Activated naive CD4-positive, alpha-beta T cell treated with anti-CD3 and anti-CD28 coated beads, Interleukin-2, amount 50 U/mL, for 72 hours (primary cell): ENCODE measurements at regions not wholly inside any gene's neighbourhood (a gene's known extent, or its start where the extent isn't known, plus 50 kb on each side); places are given as distances from the start of the nearest gene placed in this dataset.

Source experiments
- ATAC-seq, 2 donors: fragments of 150-1000 bp; cut with Tn5 transposase; 2 replicates each; pipeline ENCODE4 v1.10.0; 2021; ENCODE audit warnings: mild to moderate bottlenecking in 2 of 2, moderate library complexity in 2 of 2
- DNase-seq, 2 donors: peaks; one replicate each; pipeline ENCODE4 v3.0.0; 2021 to 2022; ENCODE audit warnings: low spot score in 2 of 2
- H3K27ac Mint-ChIP-seq, 2 donors: one replicate each; pipeline ENCODE4 v1.8.0; 2022; ENCODE audit warnings: mild to moderate bottlenecking in 2 of 2, mixed read lengths in 2 of 2
- H3K36me3 Mint-ChIP-seq, 2 donors: one replicate each; pipeline ENCODE4 v1.8.0; 2022; ENCODE audit warnings: mixed read lengths in 2 of 2
- H3K9me3 Mint-ChIP-seq, 2 donors: one replicate each; pipeline ENCODE4 v1.8.0; 2022; ENCODE audit warnings: mixed read lengths in 2 of 2

DNA sequence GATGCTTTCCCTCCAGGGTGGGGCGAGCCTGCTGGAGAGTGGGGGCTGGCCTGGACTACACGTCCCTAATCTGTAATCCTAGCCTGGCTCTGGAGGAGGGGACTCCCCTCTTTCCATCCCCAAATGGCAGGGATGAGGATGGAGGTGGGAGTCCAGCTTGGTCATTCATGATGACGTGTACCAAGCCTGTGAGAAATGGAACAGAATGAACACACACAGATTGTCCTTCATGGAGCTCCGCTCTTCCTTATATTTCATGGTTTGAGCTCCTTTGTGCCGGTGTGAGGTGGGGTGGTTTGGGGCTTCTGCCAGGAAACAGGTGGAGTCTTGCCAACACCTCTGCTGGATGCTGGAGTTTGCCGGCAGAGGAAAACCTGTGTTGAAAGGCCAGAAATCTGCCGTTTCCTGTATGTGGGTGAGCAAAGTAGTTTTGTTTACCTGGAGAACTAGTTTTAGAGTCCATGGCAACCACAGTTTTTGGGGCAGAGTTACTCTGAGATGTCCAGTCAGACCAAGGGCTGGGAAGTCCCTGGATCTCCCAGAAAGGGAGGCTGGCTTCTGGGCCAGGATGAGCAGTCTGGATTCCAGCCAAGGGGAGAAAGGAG lies 417.6 kb upstream of the MEX3C start:
- DNase-seq (no peak), ATAC-seq (no peak)
- H3K27ac Mint-ChIP-seq: no peak overlapping the region
- no peaks in the 10 kb centered on the region for H3K36me3 Mint-ChIP-seq
- H3K9me3 Mint-ChIP-seq: peaks cover 4 to 7% of the 10 kb centered on the region in 2 donors

DNA sequence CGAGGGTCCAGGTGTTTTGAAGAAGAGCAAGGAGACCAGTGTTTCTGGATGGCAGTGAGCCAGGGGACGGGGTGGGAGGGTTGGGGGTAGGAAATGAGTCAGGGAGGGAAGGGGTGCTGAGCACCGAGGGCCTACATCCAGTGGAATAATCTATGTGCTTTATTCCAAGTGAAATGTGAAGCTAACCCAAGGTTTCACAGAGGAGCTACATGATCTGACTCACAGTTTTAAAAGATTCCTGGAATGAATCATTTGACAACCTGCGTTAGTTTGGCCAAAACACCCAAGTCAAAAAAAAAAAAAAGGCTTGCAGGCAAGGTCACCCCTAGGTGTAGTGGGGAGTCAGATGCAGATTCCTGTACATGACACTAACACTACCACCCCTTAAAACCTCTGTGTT lies 419.7 kb upstream of the MEX3C start:
- H3K36me3 Mint-ChIP-seq: no peaks in the 10 kb centered on the region
- no peak overlapping the region for H3K27ac Mint-ChIP-seq
- DNase-seq (no peak), ATAC-seq (peak in 1 of 2 donors; percentile 41)
- peaks cover 4 to 7% of the 10 kb centered on the region in 2 donors for H3K9me3 Mint-ChIP-seq

DNA sequence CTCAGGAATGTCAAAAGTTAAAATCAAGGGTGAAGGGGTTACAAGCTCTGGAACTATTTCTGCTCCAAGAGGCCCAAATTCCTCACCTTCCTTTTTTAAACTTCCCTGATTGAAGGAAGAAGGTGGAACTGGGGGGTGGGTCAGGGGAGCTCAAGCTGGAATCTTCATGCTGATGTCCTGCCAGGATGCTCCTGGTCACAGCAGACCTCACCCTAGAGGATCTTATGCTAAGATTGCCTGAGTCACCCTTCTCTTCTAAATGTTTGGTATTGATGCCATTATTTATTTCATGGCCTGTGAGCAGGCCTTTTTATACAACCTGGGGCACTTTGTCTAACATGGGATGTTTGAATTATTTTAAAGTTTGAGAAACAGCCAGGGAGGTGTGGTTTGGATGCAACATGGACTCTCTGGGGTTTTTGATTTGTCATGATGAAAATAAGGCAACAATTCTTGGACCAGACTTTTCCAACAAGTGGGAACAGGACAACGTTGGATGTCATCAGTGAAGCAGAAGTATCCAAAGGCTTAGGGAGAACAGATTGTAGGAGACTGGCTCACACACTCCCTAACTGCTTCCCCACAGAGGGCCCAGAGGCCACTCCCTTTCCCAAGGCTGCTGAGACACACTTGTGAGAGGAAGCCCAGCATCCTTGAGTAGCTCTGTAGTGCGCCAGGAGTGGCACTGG lies 420.2 kb upstream of the MEX3C start:
- DNase-seq: no peak
- ATAC-seq: no peak
- peaks cover 4% of the 10 kb centered on the region in 2 donors for H3K9me3 Mint-ChIP-seq
- H3K36me3 Mint-ChIP-seq: no peaks in the 10 kb centered on the region
- H3K27ac Mint-ChIP-seq: no peak overlapping the region

DNA sequence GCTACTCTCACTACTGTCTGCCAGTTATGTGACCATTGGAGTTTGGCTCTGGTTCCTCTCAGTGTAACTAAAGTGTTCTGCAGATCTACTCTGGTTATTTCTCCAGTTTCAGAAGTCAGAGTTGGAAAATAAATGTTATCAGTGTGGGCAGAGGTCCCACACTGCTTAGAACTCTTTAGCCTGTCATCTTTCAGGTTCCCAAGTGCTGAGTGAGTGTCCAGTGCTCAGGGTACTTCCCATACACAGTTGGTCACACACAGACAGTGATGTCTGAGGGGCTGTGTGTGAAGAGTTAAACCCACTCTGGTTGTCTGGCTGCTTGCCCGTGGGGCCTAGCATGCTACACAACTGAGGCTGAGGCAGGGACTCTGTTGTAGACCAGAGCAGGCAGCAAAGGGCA lies 421.8 kb upstream of the MEX3C start:
- no peak for ATAC-seq
- no peak for DNase-seq
- H3K36me3 Mint-ChIP-seq: no peaks in the 10 kb centered on the region
- H3K27ac Mint-ChIP-seq: no peak overlapping the region
- H3K9me3 Mint-ChIP-seq: no peaks in the 10 kb centered on the region

DNA sequence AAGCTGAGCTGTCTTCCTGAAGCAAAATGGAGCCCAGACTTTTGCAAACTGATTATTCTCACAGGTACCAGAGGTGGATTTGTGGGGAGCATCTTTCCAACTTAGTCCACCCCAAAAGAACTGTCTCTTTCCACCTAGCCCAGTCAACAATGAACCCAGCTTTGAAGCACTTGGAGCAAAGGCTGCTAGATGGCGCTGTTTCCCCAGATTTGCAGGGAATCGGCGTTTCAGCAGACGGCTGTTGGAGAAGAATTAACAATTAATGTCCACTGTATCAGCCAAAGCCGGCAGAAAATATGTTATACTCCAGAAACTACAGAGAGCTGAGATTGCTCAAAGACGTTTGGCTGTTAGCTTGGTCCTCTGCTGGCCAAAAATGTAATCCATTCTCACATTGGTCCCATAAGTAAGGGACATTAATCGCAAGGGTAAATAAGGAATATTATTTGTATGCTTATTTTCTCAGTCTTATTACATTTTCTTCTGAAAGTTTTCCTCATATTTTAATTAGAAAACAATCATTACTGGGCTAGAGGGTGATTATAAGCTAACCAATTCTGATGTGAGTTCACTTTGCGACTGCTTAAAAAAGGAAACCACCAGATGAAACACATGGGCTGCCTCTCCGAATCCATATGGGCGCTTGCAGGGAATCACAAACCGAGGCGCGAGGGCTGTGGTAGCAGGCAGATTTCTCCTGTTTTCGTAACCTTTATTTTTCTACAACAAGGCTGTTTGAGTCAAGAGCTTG lies 423.8 kb upstream of the MEX3C start:
- H3K36me3 Mint-ChIP-seq: no peaks in the 10 kb centered on the region
- no peak overlapping the region for H3K27ac Mint-ChIP-seq
- DNase-seq (peak in 1 of 2 donors; percentile 39), ATAC-seq (no peak)
- no peaks in the 10 kb centered on the region for H3K9me3 Mint-ChIP-seq

DNA sequence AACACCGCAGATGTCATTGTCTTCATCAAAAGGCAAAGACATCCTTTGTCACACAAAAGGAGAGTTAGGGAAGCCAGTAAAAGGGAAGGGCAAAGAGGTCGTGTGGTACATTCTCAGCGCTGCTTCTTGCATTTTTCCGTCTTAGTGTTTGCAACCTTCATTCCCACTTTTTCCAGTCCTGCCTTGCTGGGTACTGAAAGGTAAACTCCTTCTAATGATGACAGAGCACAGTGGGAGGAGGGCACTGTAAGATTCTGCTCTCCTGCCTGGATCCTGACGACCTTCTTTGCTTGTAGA lies 424.3 kb upstream of the MEX3C start:
- Mint-ChIP-seq H3K36me3 (no peaks in the 10 kb centered on the region), H3K9me3 (no peaks in the 10 kb centered on the region), H3K27ac (no peak overlapping the region)
- DNase-seq (no peak), ATAC-seq (no peak)

DNA sequence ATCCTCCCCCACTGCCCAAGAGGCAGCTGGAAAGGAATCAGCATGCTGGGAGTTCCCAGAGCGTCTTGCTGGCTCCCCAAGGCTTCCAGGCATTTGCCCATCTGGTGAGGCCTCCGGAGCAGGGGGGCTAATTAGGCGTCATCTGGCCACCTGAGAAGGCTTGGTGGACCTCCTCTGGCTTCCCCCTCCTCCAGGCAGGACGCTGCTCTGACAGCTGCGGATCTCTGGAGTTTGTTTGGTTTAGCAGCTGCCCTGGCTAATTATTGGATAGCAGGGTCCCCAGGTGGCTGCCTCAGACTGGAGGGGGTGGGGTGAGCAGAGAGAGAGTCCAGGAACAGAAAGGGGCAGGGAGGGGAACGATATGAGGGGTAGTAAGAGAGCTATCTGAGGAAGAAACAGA lies 425.2 kb upstream of the MEX3C start:
- ATAC-seq (no peak), DNase-seq (no peak)
- Mint-ChIP-seq H3K27ac (no peak overlapping the region), H3K36me3 (no peaks in the 10 kb centered on the region), H3K9me3 (no peaks in the 10 kb centered on the region)

DNA sequence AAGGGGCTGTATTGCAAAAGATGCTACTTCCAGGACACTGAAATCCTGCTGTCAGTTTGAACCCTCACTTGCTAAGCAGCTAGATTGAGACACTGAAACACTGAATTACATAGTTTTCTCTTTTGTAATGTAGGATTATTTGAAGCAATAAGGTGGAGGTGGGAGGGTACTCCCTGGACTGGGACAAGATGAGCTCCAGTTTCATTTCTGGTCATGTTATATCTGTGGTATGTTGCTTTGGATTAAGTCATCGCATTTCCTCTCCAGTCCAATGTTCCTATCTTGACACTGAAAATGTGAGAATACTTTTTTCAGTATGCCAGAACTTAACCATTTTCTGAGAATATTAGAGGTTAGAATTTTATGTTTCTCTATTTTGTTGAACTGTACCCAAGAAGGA lies 426.2 kb upstream of the MEX3C start:
- no peaks in the 10 kb centered on the region for H3K9me3 Mint-ChIP-seq
- no peak overlapping the region for H3K27ac Mint-ChIP-seq
- no peak for ATAC-seq
- DNase-seq: no peak
- H3K36me3 Mint-ChIP-seq: no peaks in the 10 kb centered on the region

DNA sequence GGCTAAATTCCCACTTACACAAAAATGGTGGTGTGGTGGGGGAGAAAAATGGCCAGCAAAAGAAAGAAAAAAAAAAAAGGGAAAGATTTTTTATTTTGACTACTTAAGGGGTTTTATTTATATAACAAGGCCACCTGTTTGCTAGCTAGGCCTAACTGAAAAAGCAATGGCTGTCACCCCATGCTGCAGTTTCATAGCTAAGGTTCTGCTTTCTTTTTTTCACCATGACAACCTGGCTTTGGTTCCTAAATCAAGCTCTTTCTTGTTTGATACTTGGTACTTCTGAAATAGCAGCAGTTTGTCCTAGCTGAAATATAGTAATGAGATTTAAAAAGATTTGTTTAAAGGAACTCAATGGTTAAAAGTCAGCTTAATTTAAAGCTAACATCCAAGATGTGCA lies 433.2 kb upstream of the MEX3C start:
- ATAC-seq (no peak), DNase-seq (no peak)
- peaks cover 0 to 1% of the 10 kb centered on the region in 2 donors for H3K9me3 Mint-ChIP-seq
- no peak overlapping the region for H3K27ac Mint-ChIP-seq
- H3K36me3 Mint-ChIP-seq: no peaks in the 10 kb centered on the region

DNA sequence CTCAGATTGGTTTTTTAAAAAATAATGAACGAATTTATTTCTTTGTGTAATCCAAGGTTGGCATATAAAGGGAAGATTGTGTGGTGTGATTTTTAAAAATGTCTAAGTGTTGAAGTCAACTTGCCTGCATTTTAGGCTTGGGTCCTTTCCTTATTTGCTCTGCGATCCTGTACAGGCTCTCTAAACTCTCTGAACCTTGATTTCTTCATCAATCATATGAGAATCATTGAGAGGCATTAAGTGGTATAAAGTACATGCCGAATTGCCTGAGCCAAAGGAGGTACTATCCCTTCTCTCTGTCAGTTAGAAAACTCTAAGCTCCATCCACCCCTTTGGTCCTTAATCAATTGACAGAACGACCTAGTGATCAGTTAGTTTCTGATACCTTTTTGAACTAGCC lies 440.4 kb upstream of the MEX3C start:
- Mint-ChIP-seq H3K27ac (no peak overlapping the region), H3K36me3 (no peaks in the 10 kb centered on the region), H3K9me3 (peaks cover 0 to 4% of the 10 kb centered on the region in 2 donors)
- ATAC-seq (no peak), DNase-seq (no peak)

DNA sequence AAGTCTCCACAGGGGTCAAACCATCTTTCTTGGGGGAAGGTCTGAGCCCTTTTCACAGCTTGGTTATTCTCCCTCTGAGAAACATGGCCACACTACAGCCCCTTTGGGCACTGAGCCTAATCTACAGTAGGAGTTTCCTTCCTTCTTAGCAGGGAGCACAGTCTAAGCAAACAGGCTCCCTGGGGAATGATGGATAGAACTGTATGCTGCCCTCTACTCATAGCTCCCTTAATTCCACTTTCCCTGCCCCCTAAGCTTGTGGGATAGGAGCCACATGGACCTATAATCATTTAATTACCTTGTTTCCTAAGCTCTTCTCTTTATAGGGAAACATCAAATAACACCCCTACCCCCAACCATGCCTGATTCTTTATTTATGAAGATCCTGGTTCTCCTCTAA lies 442.1 kb upstream of the MEX3C start:
- ATAC-seq (no peak), DNase-seq (no peak)
- H3K36me3 Mint-ChIP-seq: no peaks in the 10 kb centered on the region
- H3K9me3 Mint-ChIP-seq: peaks cover 0 to 4% of the 10 kb centered on the region in 2 donors
- peak overlapping the region in 1 of 2 donors; percentile 70 for H3K27ac Mint-ChIP-seq

DNA sequence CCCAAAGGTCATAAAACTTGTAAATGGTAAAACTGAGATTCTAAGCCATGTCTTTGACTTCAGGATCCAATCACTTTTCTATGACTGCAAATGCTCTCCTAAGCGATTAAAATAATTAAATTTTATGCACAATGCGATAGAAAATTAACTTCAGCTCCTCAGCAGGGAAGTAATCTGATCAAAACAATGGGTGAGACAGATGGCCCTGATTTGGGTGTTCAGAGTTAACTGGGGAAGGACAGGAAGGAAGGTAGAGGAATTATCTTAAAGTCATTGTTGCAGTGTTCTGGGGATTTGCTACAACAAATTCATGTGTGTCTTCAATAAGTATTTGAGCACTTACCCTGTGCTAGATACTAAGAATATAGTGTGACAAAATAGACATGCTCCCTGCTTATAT lies 446.0 kb upstream of the MEX3C start:
- ATAC-seq (no peak), DNase-seq (no peak)
- no peaks in the 10 kb centered on the region for H3K9me3 Mint-ChIP-seq

DNA sequence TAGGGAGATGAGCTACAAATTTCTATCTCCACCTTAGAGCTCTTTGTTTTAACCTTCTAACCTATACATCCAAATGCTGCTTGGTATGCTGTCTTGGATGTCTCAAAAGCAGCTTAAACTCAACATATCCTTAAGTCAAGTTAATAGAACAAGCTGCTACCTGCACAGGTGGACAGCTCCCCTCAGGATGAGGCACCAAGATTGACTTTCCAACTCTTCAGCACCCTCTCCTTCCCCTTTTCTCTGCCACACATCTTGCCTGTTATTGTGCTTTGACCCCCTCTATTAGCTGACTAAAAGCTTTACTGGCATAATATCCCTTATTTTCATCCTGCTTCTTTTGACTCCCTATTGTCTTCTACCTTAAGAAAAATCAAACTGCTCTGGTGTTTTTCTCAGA lies 448.1 kb upstream of the MEX3C start:
- Mint-ChIP-seq H3K27ac (no peak overlapping the region), H3K9me3 (no peaks in the 10 kb centered on the region), H3K36me3 (no peaks in the 10 kb centered on the region)
- no peak for ATAC-seq
- no peak for DNase-seq

More for the DNA sequence above, 446.0 kb upstream of the MEX3C start:
- Mint-ChIP-seq H3K27ac (no peak overlapping the region), H3K36me3 (no peaks in the 10 kb centered on the region)

DNA sequence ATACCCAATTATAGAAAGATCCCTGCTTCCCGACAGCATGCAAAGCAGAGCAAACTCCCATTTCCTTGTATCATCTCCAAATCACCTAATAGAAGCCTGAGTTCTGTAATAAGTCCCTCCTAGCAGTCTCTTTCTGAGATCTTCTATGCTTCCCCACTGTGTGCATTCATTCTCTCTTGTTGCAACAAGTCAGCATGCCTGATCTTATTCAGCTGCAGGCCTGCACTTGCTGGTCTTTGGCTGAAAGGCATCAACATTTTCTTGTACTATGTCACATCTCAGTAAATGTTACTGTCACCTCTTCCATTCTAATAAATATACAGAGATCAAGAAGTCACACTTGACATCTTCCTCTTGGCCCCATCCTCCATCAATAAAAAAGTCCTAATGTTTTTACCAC lies 449.9 kb upstream of the MEX3C start:
- DNase-seq (no peak), ATAC-seq (no peak)
- H3K9me3 Mint-ChIP-seq: no peaks in the 10 kb centered on the region
- no peaks in the 10 kb centered on the region for H3K36me3 Mint-ChIP-seq
- H3K27ac Mint-ChIP-seq: no peak overlapping the region

DNA sequence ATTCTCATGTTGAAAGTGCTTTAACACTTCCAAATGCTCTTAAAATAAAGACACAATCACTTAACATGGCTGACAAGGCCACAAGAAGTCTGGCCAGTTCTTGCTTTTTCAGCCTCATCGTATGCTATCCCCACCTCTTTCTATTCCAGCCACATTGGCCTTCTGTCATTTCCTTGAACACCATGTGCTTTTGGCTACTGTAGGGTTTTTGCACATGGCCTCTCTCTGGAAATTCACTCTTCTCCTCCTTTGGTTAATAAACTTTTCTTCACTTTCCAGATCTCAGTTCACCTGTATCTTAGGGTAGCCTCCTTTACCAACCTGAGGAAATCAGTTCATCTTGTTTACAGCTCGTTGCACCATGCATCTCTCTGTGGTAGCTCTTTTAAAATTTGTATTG lies 450.5 kb upstream of the MEX3C start:
- Mint-ChIP-seq H3K27ac (no peak overlapping the region), H3K9me3 (no peaks in the 10 kb centered on the region), H3K36me3 (no peaks in the 10 kb centered on the region)
- DNase-seq (no peak), ATAC-seq (no peak)

DNA sequence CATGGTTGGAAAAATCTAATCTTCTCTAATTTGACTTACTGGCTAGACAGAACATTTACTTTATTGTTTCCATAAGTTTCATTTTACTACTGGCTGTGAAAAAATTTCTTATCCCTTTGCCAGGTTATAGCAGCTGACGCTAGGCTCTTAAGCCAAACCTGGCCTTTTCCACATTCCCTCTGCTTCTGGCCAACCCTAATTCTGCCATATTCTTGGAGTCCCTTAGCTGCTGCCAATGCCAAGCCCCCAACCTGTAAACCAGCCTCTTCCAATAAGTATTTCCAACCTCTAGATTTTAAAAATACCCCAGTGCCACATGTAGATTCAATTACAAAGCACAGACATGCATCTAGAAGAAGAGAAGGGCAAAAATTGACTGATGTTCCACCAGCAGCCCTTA lies 452.3 kb upstream of the MEX3C start:
- Mint-ChIP-seq H3K27ac (no peak overlapping the region), H3K9me3 (no peaks in the 10 kb centered on the region), H3K36me3 (no peaks in the 10 kb centered on the region)
- DNase-seq: no peak
- ATAC-seq: no peak

DNA sequence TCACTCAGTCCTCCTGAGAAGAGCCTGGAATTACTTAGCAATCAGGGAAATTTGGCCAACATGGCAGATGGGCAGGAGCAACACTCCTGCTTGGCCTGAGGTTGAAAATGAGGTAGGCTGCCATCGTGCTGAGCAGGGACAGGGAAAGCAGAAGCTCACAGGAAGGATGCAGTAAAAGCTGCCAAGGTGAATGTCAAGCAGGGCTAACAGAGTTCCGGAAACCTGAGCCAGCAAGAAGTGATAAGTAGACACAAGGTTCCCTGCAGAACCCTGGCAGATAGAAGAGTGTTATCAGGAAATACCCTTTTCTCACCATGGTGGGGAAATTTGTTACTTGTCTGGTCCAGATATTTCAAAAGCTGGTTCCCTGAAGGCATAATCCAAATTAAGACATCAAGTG lies 454.3 kb upstream of the MEX3C start:
- Mint-ChIP-seq H3K36me3 (no peaks in the 10 kb centered on the region), H3K27ac (no peak overlapping the region), H3K9me3 (no peaks in the 10 kb centered on the region)
- ATAC-seq: no peak
- DNase-seq: no peak
